CD4-positive, alpha-beta T cell (primary cell): ENCODE measurements at regions not wholly inside any gene's neighbourhood (a gene's known extent, or its start where the extent isn't known, plus 50 kb on each side); places are given as distances from the start of the nearest gene placed in this dataset.

Source experiments
- ATAC-seq: fragments of 200-7000 bp; cut with Tn5 transposase; one replicate; pipeline ENCODE4 v1.10.0; 2022; ENCODE audit warnings: mild to moderate bottlenecking; ENCODE audit not compliant: poor library complexity
- CTCF ChIA-PET: fragments of 350-600 bp; sonication (Branson Sonifier 250); formaldehyde crosslinking; loops from one replicate; lab custom pipeline; 2021; ENCODE audit warnings: antibody characterized with exemption, inconsistent platforms; lab: Charles Lee
- POLR2A ChIA-PET: fragments of 350-600 bp; sonication (Branson Sonifier 250); formaldehyde crosslinking; loops from one replicate; lab custom pipeline; 2021; ENCODE audit warnings: antibody characterized with exemption, inconsistent platforms; lab: Charles Lee
- DNase-seq, 14 experiments: peaks; one replicate each; pipeline ENCODE4 v3.0.0-alpha.2; 2013 to 2020; ENCODE audit warnings: mixed read lengths in 2 of 14
- H3K27ac ChIP-seq, 2 donors: one replicate each; pipeline versions ENCODE4 v1.5.1 to v1.7.0; 2013; ENCODE audit warnings: low read length in 2 of 2, low read depth in 1 of 2, mild to moderate bottlenecking in 1 of 2
- H3K27me3 ChIP-seq, 2 experiments: 1 replicate in 1 of 2; 2 replicates in 1 of 2; pipeline versions ENCODE4 v1.6.1 to v1.7.0; 2013; ENCODE audit warnings: low read length in 2 of 2, control low read depth in 1 of 2, mild to moderate bottlenecking in 1 of 2, moderate library complexity in 1 of 2; ENCODE audit not compliant: insufficient read depth in 2 of 2, control insufficient read depth in 1 of 2
- H3K36me3 ChIP-seq: one replicate; pipeline ENCODE4 v1.6.1; 2013; ENCODE audit warnings: low read length, control low read depth; ENCODE audit not compliant: insufficient read depth
- H3K4me1 ChIP-seq: one replicate; pipeline ENCODE4 v1.6.1; 2013; ENCODE audit warnings: low read length, control low read depth; ENCODE audit not compliant: insufficient read depth
- H3K4me3 ChIP-seq: one replicate; pipeline ENCODE4 v1.5.1; 2013; ENCODE audit warnings: mild to moderate bottlenecking, low read length, moderate library complexity
- H3K9me3 ChIP-seq, 2 experiments: 1 replicate in 1 of 2; 2 replicates in 1 of 2; pipeline versions ENCODE4 v1.6.1 to v1.7.0; 2013; ENCODE audit warnings: low read length in 2 of 2, mild to moderate bottlenecking in 2 of 2, control low read depth in 1 of 2, moderate library complexity in 1 of 2; ENCODE audit not compliant: control insufficient read depth in 1 of 2, insufficient read depth in 1 of 2
- H3K27ac Mint-ChIP-seq: one replicate; pipeline ENCODE4 v1.8.0; 2020; ENCODE audit warnings: mixed read lengths
- H3K27me3 Mint-ChIP-seq: one replicate; pipeline ENCODE4 v1.8.0; 2021; ENCODE audit warnings: mixed read lengths
- H3K36me3 Mint-ChIP-seq: one replicate; pipeline ENCODE4 v1.8.0; 2021; ENCODE audit warnings: low read depth, mixed read lengths
- H3K4me1 Mint-ChIP-seq: one replicate; pipeline ENCODE4 v1.8.0; 2021; ENCODE audit warnings: low read depth, mixed read lengths
- H3K4me3 Mint-ChIP-seq: one replicate; pipeline ENCODE4 v1.8.0; 2020; ENCODE audit warnings: mild to moderate bottlenecking, mixed read lengths
- H3K9me3 Mint-ChIP-seq: one replicate; pipeline ENCODE4 v1.8.0; 2020; ENCODE audit warnings: mixed read lengths
- CTCF ChIP-seq: fragments of 200-600 bp; IDR thresholded peaks from one replicate; pipeline ENCODE4 v1.8.0; 2022; ENCODE audit warnings: antibody characterized with exemption, mild to moderate bottlenecking
- intact Hi-C, 2 experiments: fragments of 100-400 bp; cut with DNase I in 1 of 2; cut with micrococcal nuclease in 1 of 2; formaldehyde crosslinking; loops; one replicate each; pipeline versions ENCODE4 v1.15.1 to v1.9.0; 2023 to 2025; cut with DNase I, micrococcal nuclease

GRCh38 chr2:65550246-65550645 is 117.8 kb upstream of the SPRED2 start:
- ChIA-PET CTCF (no interaction called here), POLR2A (no interaction called here)
- Mint-ChIP-seq H3K27ac (no peak overlapping the region), H3K4me1 (no peaks in the 10 kb centered on the region), H3K4me3 (no peak overlapping the region), H3K36me3 (no peaks in the 10 kb centered on the region), H3K27me3 (no peaks in the 10 kb centered on the region), H3K9me3 (no peaks in the 10 kb centered on the region)
- Histone ChIP-seq H3K27me3 (no peaks in the 10 kb centered on the region), H3K36me3 (no peaks in the 10 kb centered on the region), H3K27ac (no peak overlapping the region), H3K9me3 (no peaks in the 10 kb centered on the region), H3K4me3 (no peak overlapping the region), H3K4me1 (peaks cover 4% of the 10 kb centered on the region)
- intact Hi-C loops = loop anchor here in 1 of 2 experiments (5.0 kb wide), 1 partner anchor 168 kb away; no protein-coding TSS in a partner anchor
- ATAC-seq (no peak), DNase-seq (peak in 1 of 14 experiments; percentile 5)
- no peak for TF ChIP-seq CTCF

GRCh38 chr2:65549631-65550030 is 117.2 kb upstream of the SPRED2 start:
- H3K36me3 Mint-ChIP-seq = no peaks in the 10 kb centered on the region
- no peaks in the 10 kb centered on the region for H3K9me3 Mint-ChIP-seq
- no peak overlapping the region for H3K27ac ChIP-seq
- no peak overlapping the region for H3K4me3 ChIP-seq
- ChIA-PET POLR2A (no interaction called here), CTCF (interaction anchor here (1.0 kb wide), 1 partner anchor 26 kb away, joined by 3 read pairs; no protein-coding TSS in a partner anchor)
- no peak for ATAC-seq
- no peak overlapping the region for H3K4me3 Mint-ChIP-seq
- no peaks in the 10 kb centered on the region for H3K9me3 ChIP-seq
- no peak for DNase-seq
- no peaks in the 10 kb centered on the region for H3K4me1 Mint-ChIP-seq
- H3K27me3 Mint-ChIP-seq = no peaks in the 10 kb centered on the region
- H3K27ac Mint-ChIP-seq = no peak overlapping the region
- intact Hi-C loops = loop anchor here in 1 of 2 experiments (5.0 kb wide), 1 partner anchor 167 kb away; no protein-coding TSS in a partner anchor
- TF ChIP-seq CTCF = no peak
- H3K4me1 ChIP-seq = peaks cover 4% of the 10 kb centered on the region
- no peaks in the 10 kb centered on the region for H3K36me3 ChIP-seq
- H3K27me3 ChIP-seq = no peaks in the 10 kb centered on the region

GRCh38 chr2:65549257-65549627 is 116.8 kb upstream of the SPRED2 start:
- no peak for TF ChIP-seq CTCF
- Histone ChIP-seq H3K36me3 (no peaks in the 10 kb centered on the region), H3K4me3 (no peak overlapping the region), H3K27me3 (no peaks in the 10 kb centered on the region), H3K9me3 (no peaks in the 10 kb centered on the region), H3K4me1 (peaks cover 4% of the 10 kb centered on the region), H3K27ac (no peak overlapping the region)
- Mint-ChIP-seq H3K36me3 (no peaks in the 10 kb centered on the region), H3K27ac (no peak overlapping the region), H3K27me3 (no peaks in the 10 kb centered on the region), H3K9me3 (no peaks in the 10 kb centered on the region), H3K4me3 (no peak overlapping the region), H3K4me1 (no peaks in the 10 kb centered on the region)
- POLR2A ChIA-PET = no interaction called here
- DNase-seq = no peak
- intact Hi-C loops = no loop called here
- ATAC-seq = no peak
- CTCF ChIA-PET = interaction anchor here (1.0 kb wide), 1 partner anchor 25 kb away, joined by 3 read pairs; no protein-coding TSS in a partner anchor
